ENCODE measurements at regions not wholly inside any gene's neighbourhood (a gene's known extent, or its start where the extent isn't known, plus 50 kb on each side); places are given as distances from the start of the nearest gene placed in this dataset.

- DNase-seq: no peak
Observed at GRCh38 chr2:180656455-180656847, 324.0 kb upstream of the UBE2E3 start.

GRCh38 chr2:180655842-180656454 is 324.5 kb upstream of the UBE2E3 start:
- DNase-seq: no peak

GRCh38 chr2:180655393-180655792 is 325.0 kb upstream of the UBE2E3 start:
- no peak for DNase-seq

- no peak for DNase-seq
Observed at GRCh38 chr2:180653481-180653880, 326.9 kb upstream of the UBE2E3 start.

- no peak for DNase-seq
Observed at GRCh38 chr2:180652794-180653193, 327.6 kb upstream of the UBE2E3 start.

- no peak for DNase-seq
Observed at GRCh38 chr2:180651596-180651995, 328.8 kb upstream of the UBE2E3 start.

GRCh38 chr2:180647621-180648020 is 332.8 kb upstream of the UBE2E3 start:
- no peak for DNase-seq

- DNase-seq: no peak
Observed at GRCh38 chr2:180647221-180647620, 333.2 kb upstream of the UBE2E3 start.

GRCh38 chr2:180646756-180647155 is 333.6 kb upstream of the UBE2E3 start:
- DNase-seq: no peak

- no peak for DNase-seq
Observed at GRCh38 chr2:180644709-180645108, 335.7 kb upstream of the UBE2E3 start.

- DNase-seq: no peak
Observed at GRCh38 chr2:180630756-180631155, 349.6 kb upstream of the UBE2E3 start.

- DNase-seq: no peak
Observed at GRCh38 chr2:180625006-180625844, 355.2 kb upstream of the UBE2E3 start.

- DNase-seq: no peak
Observed at GRCh38 chr2:180621941-180622918, 358.2 kb upstream of the UBE2E3 start.

GRCh38 chr2:180621366-180621765 is 359.0 kb upstream of the UBE2E3 start:
- DNase-seq: no peak

GRCh38 chr2:180618570-180618969 is 361.8 kb upstream of the UBE2E3 start:
- DNase-seq: no peak

- no peak for DNase-seq
Observed at GRCh38 chr2:180614776-180615175, 365.6 kb upstream of the UBE2E3 start.

GRCh38 chr2:180609626-180610340 is 370.6 kb upstream of the UBE2E3 start:
- DNase-seq: no peak

GRCh38 chr2:180607514-180608049 is 372.8 kb upstream of the UBE2E3 start:
- DNase-seq: no peak

GRCh38 chr2:180604077-180604476 is 376.3 kb upstream of the UBE2E3 start:
- no peak for DNase-seq

- no peak for DNase-seq
Observed at GRCh38 chr2:180601016-180601415, 379.4 kb upstream of the UBE2E3 start.

- no peak for DNase-seq
Observed at GRCh38 chr2:180599804-180600203, 380.6 kb upstream of the UBE2E3 start.

GRCh38 chr2:180597179-180597578 is 383.2 kb upstream of the UBE2E3 start:
- no peak for DNase-seq
